Karpas-422 (cell line): ENCODE measurements at regions not wholly inside any gene's neighbourhood (a gene's known extent, or its start where the extent isn't known, plus 50 kb on each side); places are given as distances from the start of the nearest gene placed in this dataset.
"Not testable (repeated sequence)": the region's sequence is repeated elsewhere in the genome, so short reads cannot be mapped to it uniquely, and the experiment has no call there.

Experiments
- DNase-seq: peaks from one replicate; pipeline ENCODE4 v3.0.0-alpha.2; 2015
- H2AFZ ChIP-seq: fragments of 200-600 bp; sonication (generic); 2 replicates; pipeline ENCODE4 v1.6.1; 2014; ENCODE audit warnings: antibody characterized with exemption, low read length, mixed read lengths
- H3K27ac ChIP-seq: fragments of 200-600 bp; sonication (generic); 2 replicates; pipeline ENCODE4 v1.5.1; 2014; ENCODE audit warnings: mild to moderate bottlenecking, low read length, moderate library complexity
- H3K27me3 ChIP-seq: fragments of 200-600 bp; sonication (generic); 2 replicates; pipeline ENCODE4 v1.6.1; 2014; ENCODE audit warnings: low read length, mixed read lengths
- H3K36me3 ChIP-seq: fragments of 200-600 bp; sonication (generic); 2 replicates; pipeline ENCODE4 v1.6.1; 2014; ENCODE audit warnings: low read length, mixed read lengths; ENCODE audit not compliant: insufficient read depth
- H3K4me1 ChIP-seq: fragments of 200-600 bp; sonication (generic); 2 replicates; pipeline ENCODE4 v1.6.1; 2014; ENCODE audit warnings: mild to moderate bottlenecking, low read length, mixed read lengths
- H3K4me2 ChIP-seq: fragments of 200-600 bp; sonication (generic); 2 replicates; pipeline ENCODE4 v1.6.1; 2014; ENCODE audit warnings: low read length, low read depth, mild to moderate bottlenecking; ENCODE audit not compliant: poor library complexity, severe bottlenecking
- H3K4me3 ChIP-seq: fragments of 200-600 bp; sonication (generic); 2 replicates; pipeline ENCODE4 v1.5.1; 2014; ENCODE audit warnings: mild to moderate bottlenecking, antibody characterized with exemption, low read length, mixed read lengths
- H3K79me2 ChIP-seq: fragments of 200-600 bp; sonication (generic); 2 replicates; pipeline ENCODE4 v1.6.1; 2014; ENCODE audit warnings: mild to moderate bottlenecking, low read length, mixed read lengths
- H3K9ac ChIP-seq: fragments of 200-600 bp; sonication (generic); 2 replicates; pipeline ENCODE4 v1.6.0; 2014; ENCODE audit warnings: low read length
- H3K9me2 ChIP-seq: fragments of 200-600 bp; sonication (generic), shearing (Covaris generic); replicated peaks from 2 replicates; pipeline ENCODE4 v1.6.0; 2014; ENCODE audit warnings: mild to moderate bottlenecking, low read length, moderate library complexity; ENCODE audit not compliant: insufficient read depth
- H3K9me3 ChIP-seq: fragments of 300-700, 200-600 bp; sonication (generic); 2 replicates; pipeline ENCODE4 v1.6.1; 2014; ENCODE audit warnings: low read length, mixed read lengths
- H4K20me1 ChIP-seq: fragments of 200-600 bp; sonication (generic); 2 replicates; pipeline ENCODE4 v1.6.1; 2014; ENCODE audit warnings: mild to moderate bottlenecking, antibody characterized with exemption, low read length, low read depth; ENCODE audit not compliant: insufficient read depth

- H3K27me3 ChIP-seq, result no peaks in the 10 kb centered on the region
- H3K4me3 ChIP-seq, result no peak overlapping the region
- DNase-seq, result peak; percentile 40
- no peaks in the 10 kb centered on the region for H3K79me2 ChIP-seq
- H3K9ac ChIP-seq, result no peak overlapping the region
- no peaks in the 10 kb centered on the region for H3K9me3 ChIP-seq
- no peaks in the 10 kb centered on the region for H3K9me2 ChIP-seq
- H3K36me3 ChIP-seq, result no peaks in the 10 kb centered on the region
- H4K20me1 ChIP-seq, result no peaks in the 10 kb centered on the region
- no peaks in the 10 kb centered on the region for H3K4me1 ChIP-seq
- no peak overlapping the region for H2AFZ ChIP-seq
- no peak overlapping the region for H3K27ac ChIP-seq
- no peak overlapping the region for H3K4me2 ChIP-seq
Measured at GRCh38 chr11:121904148-121904547, 211.9 kb downstream of the BLID start.

- Histone ChIP-seq H3K79me2 (no peaks in the 10 kb centered on the region), H3K9me2 (no peaks in the 10 kb centered on the region)
Measured at GRCh38 chr11:121901886-121902285, 214.1 kb downstream of the BLID start.

GRCh38 chr11:121901417-121901816, 214.6 kb downstream of the BLID start:
- not testable (repeated sequence) for H3K27me3 ChIP-seq, H3K9me2 ChIP-seq, H3K4me2 ChIP-seq, H3K4me1 ChIP-seq, H3K27ac ChIP-seq, H3K36me3 ChIP-seq, H3K9ac ChIP-seq, H4K20me1 ChIP-seq, H3K4me3 ChIP-seq, H3K79me2 ChIP-seq, H2AFZ ChIP-seq, DNase-seq, H3K9me3 ChIP-seq

More at GRCh38 chr11:121901886-121902285, 214.1 kb downstream of the BLID start:
- Histone ChIP-seq H3K27me3 (no peaks in the 10 kb centered on the region), H3K36me3 (no peaks in the 10 kb centered on the region), H3K9ac (no peak overlapping the region), H2AFZ (no peak overlapping the region), H3K4me2 (no peak overlapping the region), H4K20me1 (no peaks in the 10 kb centered on the region), H3K9me3 (no peaks in the 10 kb centered on the region), H3K27ac (no peak overlapping the region), H3K4me1 (no peaks in the 10 kb centered on the region), H3K4me3 (no peak overlapping the region)
- DNase-seq, result no peak

GRCh38 chr11:121899520-121899919, 216.5 kb downstream of the BLID start:
- H3K9me3 ChIP-seq, result no peaks in the 10 kb centered on the region
- H3K4me2 ChIP-seq, result no peak overlapping the region
- no peaks in the 10 kb centered on the region for H4K20me1 ChIP-seq
- no peak overlapping the region for H3K9ac ChIP-seq
- DNase-seq, result no peak
- no peak overlapping the region for H3K4me3 ChIP-seq
- H3K9me2 ChIP-seq, result no peaks in the 10 kb centered on the region
- H3K36me3 ChIP-seq, result no peaks in the 10 kb centered on the region
- no peaks in the 10 kb centered on the region for H3K4me1 ChIP-seq
- no peaks in the 10 kb centered on the region for H3K79me2 ChIP-seq
- no peak overlapping the region for H3K27ac ChIP-seq
- no peaks in the 10 kb centered on the region for H3K27me3 ChIP-seq
- no peak overlapping the region for H2AFZ ChIP-seq

- no peaks in the 10 kb centered on the region for H3K9me2 ChIP-seq
- H3K36me3 ChIP-seq, result no peaks in the 10 kb centered on the region
- DNase-seq, result no peak
- no peak overlapping the region for H3K27ac ChIP-seq
- H3K27me3 ChIP-seq, result no peaks in the 10 kb centered on the region
- H2AFZ ChIP-seq, result no peak overlapping the region
- H3K4me2 ChIP-seq, result no peak overlapping the region
- H4K20me1 ChIP-seq, result no peaks in the 10 kb centered on the region
- H3K9me3 ChIP-seq, result no peaks in the 10 kb centered on the region
- H3K4me3 ChIP-seq, result no peak overlapping the region
- no peaks in the 10 kb centered on the region for H3K79me2 ChIP-seq
- H3K4me1 ChIP-seq, result no peaks in the 10 kb centered on the region
- H3K9ac ChIP-seq, result no peak overlapping the region
Measured at GRCh38 chr11:121898903-121899302, 217.1 kb downstream of the BLID start.

- Histone ChIP-seq H3K9ac (no peak overlapping the region), H3K9me2 (no peaks in the 10 kb centered on the region), H3K27ac (no peak overlapping the region), H3K4me3 (no peak overlapping the region), H3K9me3 (no peaks in the 10 kb centered on the region), H4K20me1 (no peaks in the 10 kb centered on the region), H2AFZ (no peak overlapping the region), H3K79me2 (no peaks in the 10 kb centered on the region), H3K4me2 (no peak overlapping the region), H3K4me1 (no peaks in the 10 kb centered on the region), H3K36me3 (no peaks in the 10 kb centered on the region), H3K27me3 (no peaks in the 10 kb centered on the region)
- no peak for DNase-seq
Measured at GRCh38 chr11:121895919-121896318, 220.1 kb downstream of the BLID start.

- Histone ChIP-seq H3K4me3 (no peak overlapping the region), H3K36me3 (no peaks in the 10 kb centered on the region), H3K27me3 (no peaks in the 10 kb centered on the region), H3K27ac (no peak overlapping the region), H3K4me2 (no peak overlapping the region), H3K9me2 (no peaks in the 10 kb centered on the region), H3K9ac (no peak overlapping the region), H2AFZ (no peak overlapping the region), H4K20me1 (no peaks in the 10 kb centered on the region), H3K9me3 (no peaks in the 10 kb centered on the region), H3K79me2 (no peaks in the 10 kb centered on the region), H3K4me1 (no peaks in the 10 kb centered on the region)
- DNase-seq, result no peak
Measured at GRCh38 chr11:121894581-121894980, 221.4 kb downstream of the BLID start.

GRCh38 chr11:121892863-121893262, 223.2 kb downstream of the BLID start:
- DNase-seq, result no peak
- Histone ChIP-seq H3K9me3 (no peaks in the 10 kb centered on the region), H4K20me1 (no peaks in the 10 kb centered on the region), H3K27ac (no peak overlapping the region), H3K4me1 (no peaks in the 10 kb centered on the region), H3K4me2 (no peak overlapping the region), H3K4me3 (no peak overlapping the region), H3K9me2 (no peaks in the 10 kb centered on the region), H3K27me3 (no peaks in the 10 kb centered on the region), H3K79me2 (no peaks in the 10 kb centered on the region), H3K9ac (no peak overlapping the region), H3K36me3 (no peaks in the 10 kb centered on the region), H2AFZ (no peak overlapping the region)

- H3K27me3 ChIP-seq, result no peaks in the 10 kb centered on the region
- no peaks in the 10 kb centered on the region for H3K4me1 ChIP-seq
- H2AFZ ChIP-seq, result no peak overlapping the region
- no peaks in the 10 kb centered on the region for H3K36me3 ChIP-seq
- H3K4me2 ChIP-seq, result no peak overlapping the region
- no peak overlapping the region for H3K27ac ChIP-seq
- DNase-seq, result no peak
- no peak overlapping the region for H3K4me3 ChIP-seq
- H3K9me2 ChIP-seq, result no peaks in the 10 kb centered on the region
- no peak overlapping the region for H3K9ac ChIP-seq
- no peaks in the 10 kb centered on the region for H3K9me3 ChIP-seq
- no peaks in the 10 kb centered on the region for H3K79me2 ChIP-seq
- no peaks in the 10 kb centered on the region for H4K20me1 ChIP-seq
Measured at GRCh38 chr11:121892131-121892681, 223.8 kb downstream of the BLID start.
